OCI-LY3 (cell line): ENCODE measurements at regions not wholly inside any gene's neighbourhood (a gene's known extent, or its start where the extent isn't known, plus 50 kb on each side); places are given as distances from the start of the nearest gene placed in this dataset.

Experiments used
- H2AFZ ChIP-seq: fragments of 200-600, 300-600 bp; shearing (Covaris generic); 2 replicates; pipeline ENCODE4 v1.6.0; 2014; ENCODE audit warnings: antibody characterized with exemption, low read depth, low read length
- H3K27ac ChIP-seq: fragments of 200-600, 300-600 bp; sonication (generic); 2 replicates; pipeline ENCODE4 v1.5.1; 2014; ENCODE audit warnings: mild to moderate bottlenecking, low read length, moderate library complexity, mixed read lengths
- H3K27me3 ChIP-seq: fragments of 200-600, 300-600 bp; sonication (generic); 2 replicates; pipeline ENCODE4 v1.6.1; 2014; ENCODE audit warnings: low read depth, low read length, mixed read lengths
- H3K36me3 ChIP-seq: fragments of 200-600, 300-600 bp; sonication (generic); replicated peaks from 2 replicates; pipeline ENCODE3; 2014; ENCODE audit warnings: low read depth, low read length, mixed read lengths
- H3K4me1 ChIP-seq: fragments of 300-600, 200-600 bp; sonication (generic); 2 replicates; pipeline ENCODE4 v1.6.1; 2014; ENCODE audit warnings: low read length, mixed read lengths
- H3K4me2 ChIP-seq: fragments of 200-600, 300-600 bp; sonication (generic); 2 replicates; pipeline ENCODE4 v1.6.1; 2014; ENCODE audit warnings: low read length, mixed read lengths
- H3K4me3 ChIP-seq: fragments of 300-600, 200-600 bp; sonication (generic); 2 replicates; pipeline ENCODE4 v1.5.1; 2014; ENCODE audit warnings: antibody characterized with exemption, mild to moderate bottlenecking, low read length, moderate library complexity
- H3K79me2 ChIP-seq: fragments of 300-600, 200-600 bp; shearing (Covaris generic); 2 replicates; pipeline ENCODE4 v1.6.1; 2014; ENCODE audit warnings: mild to moderate bottlenecking, low read length, mixed read lengths
- H3K9ac ChIP-seq: fragments of 300-600, 200-600 bp; shearing (Covaris generic); 2 replicates; pipeline ENCODE4 v1.6.0; 2014; ENCODE audit warnings: mild to moderate bottlenecking, low read length, moderate library complexity
- H3K9me3 ChIP-seq: fragments of 200-600, 300-600 bp; shearing (Covaris generic); 2 replicates; pipeline ENCODE4 v1.6.1; 2014; ENCODE audit warnings: low read length, mixed read lengths; ENCODE audit not compliant: insufficient read depth
- H4K20me1 ChIP-seq: fragments of 200-600, 300-600 bp; sonication (generic); 2 replicates; pipeline ENCODE4 v1.6.1; 2016; ENCODE audit warnings: low read length, mixed read lengths; ENCODE audit not compliant: insufficient read depth
- EZH2phosphoT487 ChIP-seq: fragments of 200-600 bp; shearing (Covaris generic); IDR thresholded peaks from 2 replicates; pipeline ENCODE4 v1.6.1; 2018; ENCODE audit warnings: antibody characterized with exemption, mixed run types, low read depth
- TF ChIP-seq, protein P1 (sequence below): fragments of 200-600, 300-600 bp; sonication (generic); IDR thresholded peaks from 2 replicates; pipeline ENCODE4 v1.5.1; 2014; ENCODE audit warnings: antibody characterized with exemption, low read length, low read depth

DNA sequence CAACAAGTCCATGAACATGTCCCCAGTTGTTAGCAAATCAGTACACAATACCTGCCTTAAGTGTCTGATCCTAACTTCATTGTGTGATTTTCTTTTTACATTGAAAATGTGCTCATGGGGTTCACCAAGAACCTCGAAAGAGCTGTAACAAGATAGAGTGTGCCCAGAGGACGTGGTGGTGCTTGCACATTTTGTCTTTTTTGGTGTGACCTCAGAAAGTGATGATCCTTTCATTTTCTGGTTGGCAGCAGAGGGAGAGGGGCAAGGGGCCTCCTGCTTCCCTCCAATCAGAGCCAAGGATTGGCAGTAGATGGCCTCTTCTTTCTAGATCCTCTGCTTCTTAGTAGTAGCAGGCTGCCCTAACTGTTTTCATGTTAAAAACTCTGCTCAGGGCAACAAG, 176.4 kb downstream of the OPA1 start:
- Histone ChIP-seq H3K79me2 (no peaks in the 10 kb centered on the region), H3K4me3 (no peak overlapping the region), H3K9ac (no peak overlapping the region), H2AFZ (no peak overlapping the region), H4K20me1 (no peaks in the 10 kb centered on the region), H3K27me3 (no peaks in the 10 kb centered on the region), H3K36me3 (no peaks in the 10 kb centered on the region), H3K4me2 (no peak overlapping the region), H3K27ac (no peak overlapping the region), H3K9me3 (no peaks in the 10 kb centered on the region), H3K4me1 (no peaks in the 10 kb centered on the region)
- TF ChIP-seq EZH2phosphoT487 = no peak
- TF ChIP-seq, protein P1, sequence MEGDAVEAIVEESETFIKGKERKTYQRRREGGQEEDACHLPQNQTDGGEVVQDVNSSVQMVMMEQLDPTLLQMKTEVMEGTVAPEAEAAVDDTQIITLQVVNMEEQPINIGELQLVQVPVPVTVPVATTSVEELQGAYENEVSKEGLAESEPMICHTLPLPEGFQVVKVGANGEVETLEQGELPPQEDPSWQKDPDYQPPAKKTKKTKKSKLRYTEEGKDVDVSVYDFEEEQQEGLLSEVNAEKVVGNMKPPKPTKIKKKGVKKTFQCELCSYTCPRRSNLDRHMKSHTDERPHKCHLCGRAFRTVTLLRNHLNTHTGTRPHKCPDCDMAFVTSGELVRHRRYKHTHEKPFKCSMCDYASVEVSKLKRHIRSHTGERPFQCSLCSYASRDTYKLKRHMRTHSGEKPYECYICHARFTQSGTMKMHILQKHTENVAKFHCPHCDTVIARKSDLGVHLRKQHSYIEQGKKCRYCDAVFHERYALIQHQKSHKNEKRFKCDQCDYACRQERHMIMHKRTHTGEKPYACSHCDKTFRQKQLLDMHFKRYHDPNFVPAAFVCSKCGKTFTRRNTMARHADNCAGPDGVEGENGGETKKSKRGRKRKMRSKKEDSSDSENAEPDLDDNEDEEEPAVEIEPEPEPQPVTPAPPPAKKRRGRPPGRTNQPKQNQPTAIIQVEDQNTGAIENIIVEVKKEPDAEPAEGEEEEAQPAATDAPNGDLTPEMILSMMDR = no peak

DNA sequence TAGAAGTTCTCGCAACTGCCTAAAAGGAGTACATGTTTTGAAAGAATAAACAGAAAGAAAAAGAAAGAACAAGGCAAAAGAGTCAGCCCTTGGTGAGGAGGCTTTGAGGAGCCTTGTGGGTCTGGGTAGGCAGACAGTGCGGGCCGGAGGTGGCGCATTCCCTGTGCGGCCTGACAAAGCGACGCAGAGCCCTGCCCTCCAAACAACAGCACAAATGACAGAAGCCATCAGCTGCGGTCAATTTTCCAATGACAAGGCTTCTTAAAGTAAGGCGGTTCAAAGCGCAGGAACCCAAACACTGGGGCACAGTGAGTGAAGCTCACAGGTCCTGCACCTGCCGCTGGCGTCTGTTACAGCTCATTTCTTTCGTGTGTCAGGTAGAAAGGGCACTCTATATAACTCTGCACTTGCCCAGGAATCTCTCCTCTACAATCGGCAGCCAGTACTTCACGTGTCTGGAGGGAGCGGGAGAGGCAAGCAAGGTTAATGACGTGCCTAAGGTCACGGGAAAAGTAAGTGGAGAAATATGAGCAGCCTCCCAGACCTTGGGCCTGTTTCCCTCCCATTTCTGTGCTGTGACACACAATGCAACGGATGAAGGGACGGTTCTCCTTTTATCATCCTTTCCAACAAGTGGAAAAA, 178.1 kb downstream of the OPA1 start:
- Histone ChIP-seq H3K27ac (no peak overlapping the region), H3K4me3 (no peak overlapping the region), H3K4me1 (no peaks in the 10 kb centered on the region), H3K9me3 (no peaks in the 10 kb centered on the region), H2AFZ (no peak overlapping the region), H3K27me3 (no peaks in the 10 kb centered on the region), H3K9ac (no peak overlapping the region), H3K36me3 (no peaks in the 10 kb centered on the region), H4K20me1 (no peaks in the 10 kb centered on the region), H3K4me2 (no peak overlapping the region), H3K79me2 (no peaks in the 10 kb centered on the region)
- TF ChIP-seq EZH2phosphoT487 = no peak
- TF ChIP-seq, protein P1 = no peak

DNA sequence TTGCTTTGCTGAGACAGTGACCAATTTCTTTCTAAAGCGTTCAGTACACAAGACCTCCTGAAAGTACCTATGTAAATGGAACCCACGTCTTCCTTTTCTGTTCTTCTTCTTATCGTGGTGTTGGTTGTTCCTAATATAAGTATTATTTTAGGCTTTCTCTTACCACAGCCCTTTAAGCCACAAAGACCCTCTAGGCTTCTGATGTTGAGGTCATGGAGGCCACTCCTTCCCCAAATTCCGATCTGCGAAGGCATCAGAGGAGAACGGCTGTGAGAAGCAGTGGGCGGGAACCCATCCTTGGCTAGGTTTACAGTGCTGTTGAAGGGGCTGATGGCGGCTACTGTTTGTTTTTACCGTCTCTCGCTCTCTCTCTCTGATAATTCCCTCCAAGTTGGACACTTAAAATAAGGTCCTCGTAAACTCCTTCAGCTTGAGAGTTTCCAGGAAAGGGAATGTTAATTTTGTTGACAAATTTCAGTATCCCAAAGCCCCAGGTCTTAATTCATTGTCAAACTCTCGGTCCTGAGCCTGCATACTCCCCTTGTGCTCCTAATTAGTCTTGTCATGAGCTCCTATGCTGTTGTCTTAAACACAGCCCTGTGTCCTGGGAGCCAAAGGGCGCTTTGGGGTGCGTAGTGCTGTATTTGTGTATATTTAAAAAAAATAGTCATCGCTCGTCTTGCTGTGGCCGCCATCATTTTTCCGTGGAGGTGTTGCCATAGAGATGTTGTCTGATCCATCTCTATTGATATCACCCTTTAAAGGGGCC, 178.8 kb downstream of the OPA1 start:
- TF ChIP-seq, protein P1 = no peak
- TF ChIP-seq EZH2phosphoT487 = no peak

DNA sequence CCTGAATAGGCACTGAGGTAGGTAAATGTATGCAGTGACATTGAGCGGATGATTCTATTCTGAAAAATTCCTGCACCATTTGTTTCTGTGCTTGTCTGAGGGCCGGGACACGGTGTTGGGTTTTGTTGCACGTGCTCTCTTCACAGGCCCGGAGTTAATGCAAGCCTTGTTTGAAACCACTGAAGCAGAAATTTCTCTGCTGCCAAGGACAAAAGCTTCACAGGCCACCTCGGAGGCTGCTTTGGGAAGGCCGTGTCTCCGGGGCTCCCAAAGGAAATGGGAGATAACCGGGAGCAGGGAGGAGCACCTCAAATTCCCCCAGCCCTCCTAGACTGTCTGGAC, 179.4 kb downstream of the OPA1 start:
- no peak overlapping the region for H3K9ac ChIP-seq
- no peaks in the 10 kb centered on the region for H3K79me2 ChIP-seq
- no peak overlapping the region for H2AFZ ChIP-seq
- H4K20me1 ChIP-seq = no peaks in the 10 kb centered on the region
- peaks cover 10% of the 10 kb centered on the region for H3K4me1 ChIP-seq
- peaks cover 7% of the 10 kb centered on the region for H3K27me3 ChIP-seq
- no peak overlapping the region for H3K27ac ChIP-seq
- no peak overlapping the region for H3K4me2 ChIP-seq
- no peaks in the 10 kb centered on the region for H3K9me3 ChIP-seq
- no peak overlapping the region for H3K4me3 ChIP-seq
- no peaks in the 10 kb centered on the region for H3K36me3 ChIP-seq
- TF ChIP-seq, protein P1 = no peak
- TF ChIP-seq EZH2phosphoT487 = no peak

More for the DNA sequence above, 178.8 kb downstream of the OPA1 start:
- Histone ChIP-seq H3K4me1 (peaks cover 5% of the 10 kb centered on the region), H3K27me3 (peaks cover 2% of the 10 kb centered on the region; the same call in 1 of the 2 replicates), H3K9ac (no peak overlapping the region), H3K4me2 (no peak overlapping the region), H3K36me3 (no peaks in the 10 kb centered on the region), H3K4me3 (no peak overlapping the region), H3K27ac (no peak overlapping the region), H4K20me1 (no peaks in the 10 kb centered on the region), H3K9me3 (no peaks in the 10 kb centered on the region), H3K79me2 (no peaks in the 10 kb centered on the region), H2AFZ (no peak overlapping the region)
